ENCODE measurements at regions not wholly inside any gene's neighbourhood (a gene's known extent, or its start where the extent isn't known, plus 50 kb on each side); places are given as distances from the start of the nearest gene placed in this dataset.

- no peaks in the 10 kb centered on the region for H3K36me3 ChIP-seq (ENCODE audit: insufficient read depth, low read length)
- H3K9me3 ChIP-seq (ENCODE audit: insufficient read depth, low read depth, low read length), result no peaks in the 10 kb centered on the region
- no peak overlapping the region for H3K9ac ChIP-seq (ENCODE audit: low read depth, low read length)
- 90% methylated on average over 8 of the region's 8 CpGs for WGBS
- H3K4me3 ChIP-seq (ENCODE audit: low read length), result no peak overlapping the region
- H3K27ac ChIP-seq (ENCODE audit: low read depth, low read length), result no peak overlapping the region
- no peaks in the 10 kb centered on the region for H3K4me1 ChIP-seq (ENCODE audit: insufficient read depth, low read length)
- H3K27me3 ChIP-seq (ENCODE audit: insufficient read depth, low read length), result no peaks in the 10 kb centered on the region
Observed at GRCh38 chr2:239488125-239488524, 87.3 kb upstream of the HDAC4 start.

GRCh38 chr2:239487272-239487671 lies 86.5 kb upstream of the HDAC4 start:
- no peaks in the 10 kb centered on the region for H3K9me3 ChIP-seq (ENCODE audit: insufficient read depth, low read depth, low read length)
- no peaks in the 10 kb centered on the region for H3K27me3 ChIP-seq (ENCODE audit: insufficient read depth, low read length)
- no peak overlapping the region for H3K9ac ChIP-seq (ENCODE audit: low read depth, low read length)
- H3K4me3 ChIP-seq (ENCODE audit: low read length), result no peak overlapping the region
- H3K27ac ChIP-seq (ENCODE audit: low read depth, low read length), result no peak overlapping the region
- H3K36me3 ChIP-seq (ENCODE audit: insufficient read depth, low read length), result no peaks in the 10 kb centered on the region
- H3K4me1 ChIP-seq (ENCODE audit: insufficient read depth, low read length), result no peaks in the 10 kb centered on the region
- 92% methylated on average over 11 of the region's 11 CpGs for WGBS

GRCh38 chr2:239485622-239486021 lies 84.8 kb upstream of the HDAC4 start:
- H3K4me3 ChIP-seq (ENCODE audit: low read length), result no peak overlapping the region

GRCh38 chr2:239484571-239485355 lies 83.9 kb upstream of the HDAC4 start:
- Histone ChIP-seq H3K9me3 (ENCODE audit: insufficient read depth, low read depth, low read length) (no peaks in the 10 kb centered on the region), H3K27ac (ENCODE audit: low read depth, low read length) (no peak overlapping the region), H3K27me3 (ENCODE audit: insufficient read depth, low read length) (no peaks in the 10 kb centered on the region), H3K4me1 (ENCODE audit: insufficient read depth, low read length) (no peaks in the 10 kb centered on the region), H3K36me3 (ENCODE audit: insufficient read depth, low read length) (no peaks in the 10 kb centered on the region), H3K9ac (ENCODE audit: low read depth, low read length) (no peak overlapping the region), H3K4me3 (ENCODE audit: low read length) (no peak overlapping the region)
- 95% methylated on average over 22 of the region's 22 CpGs for WGBS

More at GRCh38 chr2:239485622-239486021, 84.8 kb upstream of the HDAC4 start:
- Histone ChIP-seq H3K4me1 (ENCODE audit: insufficient read depth, low read length) (no peaks in the 10 kb centered on the region), H3K9me3 (ENCODE audit: insufficient read depth, low read depth, low read length) (no peaks in the 10 kb centered on the region), H3K9ac (ENCODE audit: low read depth, low read length) (no peak overlapping the region), H3K27ac (ENCODE audit: low read depth, low read length) (no peak overlapping the region), H3K27me3 (ENCODE audit: insufficient read depth, low read length) (no peaks in the 10 kb centered on the region), H3K36me3 (ENCODE audit: insufficient read depth, low read length) (no peaks in the 10 kb centered on the region)
- WGBS, result 93% methylated on average over 3 of the region's 3 CpGs

GRCh38 chr2:239482778-239483712 lies 82.2 kb upstream of the HDAC4 start:
- no peak overlapping the region for H3K4me3 ChIP-seq (ENCODE audit: low read length)
- H3K27me3 ChIP-seq (ENCODE audit: insufficient read depth, low read length), result no peaks in the 10 kb centered on the region
- no peaks in the 10 kb centered on the region for H3K9me3 ChIP-seq (ENCODE audit: insufficient read depth, low read depth, low read length)
- no peaks in the 10 kb centered on the region for H3K36me3 ChIP-seq (ENCODE audit: insufficient read depth, low read length)
- 88% methylated on average over 38 of the region's 38 CpGs for WGBS
- no peak overlapping the region for H3K9ac ChIP-seq (ENCODE audit: low read depth, low read length)
- no peaks in the 10 kb centered on the region for H3K4me1 ChIP-seq (ENCODE audit: insufficient read depth, low read length)
- no peak overlapping the region for H3K27ac ChIP-seq (ENCODE audit: low read depth, low read length)

GRCh38 chr2:239479471-239479870 lies 78.7 kb upstream of the HDAC4 start:
- Histone ChIP-seq H3K27me3 (ENCODE audit: insufficient read depth, low read length) (no peaks in the 10 kb centered on the region), H3K4me1 (ENCODE audit: insufficient read depth, low read length) (no peaks in the 10 kb centered on the region), H3K36me3 (ENCODE audit: insufficient read depth, low read length) (no peaks in the 10 kb centered on the region), H3K9me3 (ENCODE audit: insufficient read depth, low read depth, low read length) (no peaks in the 10 kb centered on the region), H3K9ac (ENCODE audit: low read depth, low read length) (no peak overlapping the region), H3K4me3 (ENCODE audit: low read length) (no peak overlapping the region), H3K27ac (ENCODE audit: low read depth, low read length) (no peak overlapping the region)
- 93% methylated on average over 5 of the region's 5 CpGs for WGBS

- no peak overlapping the region for H3K4me3 ChIP-seq (ENCODE audit: low read length)
- H3K9ac ChIP-seq (ENCODE audit: low read depth, low read length), result no peak overlapping the region
- no peaks in the 10 kb centered on the region for H3K36me3 ChIP-seq (ENCODE audit: insufficient read depth, low read length)
- no peaks in the 10 kb centered on the region for H3K27me3 ChIP-seq (ENCODE audit: insufficient read depth, low read length)
- no peaks in the 10 kb centered on the region for H3K9me3 ChIP-seq (ENCODE audit: insufficient read depth, low read depth, low read length)
- WGBS, result 91% methylated on average over 19 of the region's 19 CpGs
- H3K27ac ChIP-seq (ENCODE audit: low read depth, low read length), result no peak overlapping the region
- H3K4me1 ChIP-seq (ENCODE audit: insufficient read depth, low read length), result no peaks in the 10 kb centered on the region
Observed at GRCh38 chr2:239477591-239477990, 76.8 kb upstream of the HDAC4 start.

GRCh38 chr2:239476757-239477585 lies 76.2 kb upstream of the HDAC4 start:
- Histone ChIP-seq H3K9me3 (ENCODE audit: insufficient read depth, low read depth, low read length) (no peaks in the 10 kb centered on the region), H3K4me3 (ENCODE audit: low read length) (no peak overlapping the region), H3K4me1 (ENCODE audit: insufficient read depth, low read length) (no peaks in the 10 kb centered on the region), H3K27me3 (ENCODE audit: insufficient read depth, low read length) (no peaks in the 10 kb centered on the region), H3K9ac (ENCODE audit: low read depth, low read length) (no peak overlapping the region), H3K36me3 (ENCODE audit: insufficient read depth, low read length) (no peaks in the 10 kb centered on the region), H3K27ac (ENCODE audit: low read depth, low read length) (no peak overlapping the region)
- 95% methylated on average over 25 of the region's 25 CpGs for WGBS

GRCh38 chr2:239476029-239476756 lies 75.4 kb upstream of the HDAC4 start:
- Histone ChIP-seq H3K9me3 (ENCODE audit: insufficient read depth, low read depth, low read length) (no peaks in the 10 kb centered on the region), H3K27ac (ENCODE audit: low read depth, low read length) (no peak overlapping the region), H3K4me1 (ENCODE audit: insufficient read depth, low read length) (no peaks in the 10 kb centered on the region), H3K4me3 (ENCODE audit: low read length) (no peak overlapping the region), H3K36me3 (ENCODE audit: insufficient read depth, low read length) (no peaks in the 10 kb centered on the region), H3K9ac (ENCODE audit: low read depth, low read length) (no peak overlapping the region), H3K27me3 (ENCODE audit: insufficient read depth, low read length) (no peaks in the 10 kb centered on the region)
- WGBS, result 94% methylated on average over 14 of the region's 14 CpGs

- Histone ChIP-seq H3K9me3 (ENCODE audit: insufficient read depth, low read depth, low read length) (peaks cover 2% of the 10 kb centered on the region; the same call in 1 of the 2 replicates), H3K36me3 (ENCODE audit: insufficient read depth, low read length) (no peaks in the 10 kb centered on the region), H3K4me3 (ENCODE audit: low read length) (no peak overlapping the region), H3K27ac (ENCODE audit: low read depth, low read length) (no peak overlapping the region), H3K27me3 (ENCODE audit: insufficient read depth, low read length) (no peaks in the 10 kb centered on the region), H3K9ac (ENCODE audit: low read depth, low read length) (no peak overlapping the region), H3K4me1 (ENCODE audit: insufficient read depth, low read length) (no peaks in the 10 kb centered on the region)
- WGBS, result 92% methylated on average over 13 of the region's 13 CpGs
Observed at GRCh38 chr2:239475161-239476028, 74.6 kb upstream of the HDAC4 start.

All from HUES64 (cell line).